ENCODE measurements at regions not wholly inside any gene's neighbourhood (a gene's known extent, or its start where the extent isn't known, plus 50 kb on each side); places are given as distances from the start of the nearest gene placed in this dataset.

DNA sequence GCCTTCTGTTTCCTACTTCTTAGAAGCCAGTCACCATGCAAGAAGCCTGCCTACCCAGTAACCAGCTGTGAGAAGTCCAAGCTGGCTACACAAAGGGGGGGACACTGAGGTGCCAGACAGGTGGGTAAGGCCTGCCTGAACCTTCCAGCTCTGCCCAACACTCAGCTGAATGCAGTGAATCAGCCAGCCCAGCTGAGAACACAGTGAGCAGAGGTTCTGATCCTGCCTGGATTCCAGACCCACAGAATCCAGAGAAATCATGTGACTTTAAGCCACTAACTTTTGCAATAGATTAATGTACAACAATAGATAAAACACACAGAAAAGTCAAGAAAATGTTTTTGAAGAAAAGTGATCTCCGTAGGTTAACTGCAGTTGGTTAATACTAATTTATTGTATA is 151.7 kb downstream of the EFNB2 start:
- intact Hi-C loops (cut with DNase I, micrococcal nuclease) = no loop called here
- Histone ChIP-seq H3K36me3 (ENCODE audit: low read depth) (no peaks in the 10 kb centered on the region), H3K4me1 (ENCODE audit: low read depth) (no peaks in the 10 kb centered on the region), H3K9me3 (no peaks in the 10 kb centered on the region), H3K4me3 (no peak overlapping the region)
- TF ChIP-seq, protein P1, sequence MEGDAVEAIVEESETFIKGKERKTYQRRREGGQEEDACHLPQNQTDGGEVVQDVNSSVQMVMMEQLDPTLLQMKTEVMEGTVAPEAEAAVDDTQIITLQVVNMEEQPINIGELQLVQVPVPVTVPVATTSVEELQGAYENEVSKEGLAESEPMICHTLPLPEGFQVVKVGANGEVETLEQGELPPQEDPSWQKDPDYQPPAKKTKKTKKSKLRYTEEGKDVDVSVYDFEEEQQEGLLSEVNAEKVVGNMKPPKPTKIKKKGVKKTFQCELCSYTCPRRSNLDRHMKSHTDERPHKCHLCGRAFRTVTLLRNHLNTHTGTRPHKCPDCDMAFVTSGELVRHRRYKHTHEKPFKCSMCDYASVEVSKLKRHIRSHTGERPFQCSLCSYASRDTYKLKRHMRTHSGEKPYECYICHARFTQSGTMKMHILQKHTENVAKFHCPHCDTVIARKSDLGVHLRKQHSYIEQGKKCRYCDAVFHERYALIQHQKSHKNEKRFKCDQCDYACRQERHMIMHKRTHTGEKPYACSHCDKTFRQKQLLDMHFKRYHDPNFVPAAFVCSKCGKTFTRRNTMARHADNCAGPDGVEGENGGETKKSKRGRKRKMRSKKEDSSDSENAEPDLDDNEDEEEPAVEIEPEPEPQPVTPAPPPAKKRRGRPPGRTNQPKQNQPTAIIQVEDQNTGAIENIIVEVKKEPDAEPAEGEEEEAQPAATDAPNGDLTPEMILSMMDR (IDR thresholded peaks at IDR 0.05) = no peak
- DNase-seq (no peak), ATAC-seq (no peak)

DNA sequence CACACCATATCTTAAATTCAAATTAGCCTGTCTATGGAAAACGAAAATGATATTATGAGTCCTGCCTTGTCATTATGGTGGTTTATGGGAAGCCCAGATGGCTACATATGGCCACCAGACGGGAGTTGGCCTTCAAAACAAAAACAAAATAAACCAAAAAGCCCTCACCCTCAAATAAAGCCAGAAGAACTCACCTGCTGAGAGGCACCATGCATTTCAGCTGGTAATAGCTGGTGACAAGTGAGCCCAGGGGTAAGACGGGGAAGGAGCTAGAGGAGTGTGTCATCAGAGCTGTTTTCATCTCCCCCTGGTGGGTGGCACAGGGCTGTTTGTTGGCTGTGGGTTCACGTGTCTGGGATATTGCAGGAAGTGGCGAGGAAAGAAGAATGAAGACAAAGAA is 152.9 kb downstream of the EFNB2 start:
- Histone ChIP-seq H3K9me3 (no peaks in the 10 kb centered on the region), H3K36me3 (ENCODE audit: low read depth) (no peaks in the 10 kb centered on the region), H3K4me1 (ENCODE audit: low read depth) (no peaks in the 10 kb centered on the region), H3K4me3 (no peak overlapping the region)
- ATAC-seq = no peak
- intact Hi-C loops (cut with DNase I, micrococcal nuclease) = no loop called here
- TF ChIP-seq, protein P1 (IDR thresholded peaks at IDR 0.05) = no peak
- DNase-seq = no peak

DNA sequence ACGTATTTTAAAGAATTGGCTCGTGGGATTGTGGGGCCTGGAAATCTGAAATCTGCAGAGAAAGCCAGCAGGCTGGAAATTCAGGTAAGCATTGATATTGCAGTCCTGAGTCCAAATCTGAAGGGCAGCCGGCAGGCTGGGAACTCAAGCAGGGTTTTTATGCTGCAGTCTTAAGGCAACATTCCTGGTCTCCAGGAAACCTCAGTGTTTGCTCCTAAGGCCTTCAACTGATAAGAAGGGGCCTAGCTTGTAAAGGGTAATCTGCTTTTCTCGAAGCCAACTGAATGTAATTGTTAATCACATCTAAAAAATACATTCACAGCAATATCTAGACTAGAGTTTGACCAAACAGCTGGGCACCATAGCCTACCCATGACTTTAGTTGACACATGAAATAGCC is 154.4 kb downstream of the EFNB2 start:
- peak in 1 of 3 donors; percentile 10 for DNase-seq
- no peaks in the 10 kb centered on the region for H3K36me3 ChIP-seq (ENCODE audit: low read depth)
- H3K4me1 ChIP-seq (ENCODE audit: low read depth) = no peaks in the 10 kb centered on the region
- TF ChIP-seq, protein P1 (IDR thresholded peaks at IDR 0.05) = no peak
- peak; percentile 75 for ATAC-seq
- no peak overlapping the region for H3K4me3 ChIP-seq
- H3K9me3 ChIP-seq = no peaks in the 10 kb centered on the region
- intact Hi-C loops (cut with DNase I, micrococcal nuclease) = no loop called here

DNA sequence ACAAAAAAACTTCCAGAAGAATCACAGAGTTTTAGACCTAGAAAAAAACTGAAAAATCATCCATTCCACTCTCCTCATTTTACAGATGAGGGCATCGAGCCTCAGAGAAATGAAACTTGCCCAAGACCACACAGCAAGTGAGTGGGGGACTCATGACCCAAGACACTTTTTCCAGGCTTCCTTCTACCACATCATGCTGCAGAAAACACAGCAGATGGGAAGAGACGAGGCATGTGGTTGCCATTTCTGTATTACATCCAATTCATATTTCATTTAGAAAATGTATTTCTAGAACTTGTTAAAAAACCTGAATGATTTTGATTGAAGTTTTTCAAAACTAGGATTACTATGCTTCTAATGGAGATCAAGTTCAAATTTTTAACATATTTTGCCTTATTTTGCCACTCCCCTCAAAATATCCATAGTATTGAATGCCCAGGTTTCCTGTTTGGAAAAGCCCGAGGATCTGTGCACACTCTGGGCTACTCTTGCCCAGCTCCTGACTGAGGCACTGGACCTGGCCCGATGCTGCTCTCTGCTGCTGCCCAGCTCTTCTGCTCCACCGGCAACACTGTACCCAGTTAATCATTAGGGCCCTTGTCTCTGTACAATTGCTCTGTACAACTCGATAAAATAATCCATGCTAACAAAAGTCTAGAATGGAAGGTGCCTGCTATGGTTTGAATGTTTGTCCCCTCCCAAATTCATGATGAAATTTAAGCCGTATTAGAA is 157.4 kb downstream of the EFNB2 start:
- Histone ChIP-seq H3K36me3 (ENCODE audit: low read depth) (no peaks in the 10 kb centered on the region), H3K9me3 (no peaks in the 10 kb centered on the region), H3K4me3 (no peak overlapping the region), H3K4me1 (ENCODE audit: low read depth) (no peaks in the 10 kb centered on the region)
- DNase-seq (no peak), ATAC-seq (no peak)
- TF ChIP-seq, protein P1 (IDR thresholded peaks at IDR 0.05) = no peak
- intact Hi-C loops (cut with DNase I, micrococcal nuclease) = no loop called here

DNA sequence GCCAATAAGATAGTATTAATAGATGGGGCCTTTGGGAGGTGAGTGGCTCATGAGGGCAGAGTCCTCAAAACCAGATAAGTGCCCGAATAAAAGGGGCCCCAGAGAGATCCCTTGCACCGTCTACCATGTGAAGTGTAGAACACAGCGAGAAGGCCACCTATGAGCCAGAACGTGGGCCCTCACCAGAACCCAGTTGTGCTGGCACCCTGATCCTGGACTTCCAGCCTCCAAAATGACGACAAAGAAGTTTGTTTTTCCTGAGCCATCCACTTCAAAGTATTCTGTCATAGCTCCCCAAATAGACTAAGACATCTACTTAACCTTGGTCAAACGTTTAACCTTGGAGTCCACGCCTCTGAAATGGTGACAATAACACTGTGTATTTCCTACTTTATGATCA is 158.1 kb downstream of the EFNB2 start:
- DNase-seq (no peak), ATAC-seq (no peak)
- H3K36me3 ChIP-seq (ENCODE audit: low read depth) = no peaks in the 10 kb centered on the region
- no peaks in the 10 kb centered on the region for H3K9me3 ChIP-seq
- no peak overlapping the region for H3K4me3 ChIP-seq
- TF ChIP-seq, protein P1 (IDR thresholded peaks at IDR 0.05) = no peak
- intact Hi-C loops (cut with DNase I, micrococcal nuclease) = no loop called here
- no peaks in the 10 kb centered on the region for H3K4me1 ChIP-seq (ENCODE audit: low read depth)
